ENCODE measurements at regions not wholly inside any gene's neighbourhood (a gene's known extent, or its start where the extent isn't known, plus 50 kb on each side); places are given as distances from the start of the nearest gene placed in this dataset.
"Not testable (repeated sequence)": the region's sequence is repeated elsewhere in the genome, so short reads cannot be mapped to it uniquely, and the experiment has no call there.

GRCh38 chr17:63042256-63042812 lies 76.3 kb downstream of the TANC2 start:
- H3K4me3 Mint-ChIP-seq (ENCODE audit: low read depth), result no peak overlapping the region
- no peak overlapping the region for H3K27ac Mint-ChIP-seq
- peaks cover 12% of the 10 kb centered on the region for H3K4me1 Mint-ChIP-seq (ENCODE audit: low read depth)
- no peaks in the 10 kb centered on the region for H3K36me3 Mint-ChIP-seq (ENCODE audit: insufficient read depth)
- H3K27me3 Mint-ChIP-seq, result no peaks in the 10 kb centered on the region
- no peaks in the 10 kb centered on the region for H3K9me3 Mint-ChIP-seq (ENCODE audit: low read depth)
- no peak for DNase-seq (ENCODE audit: low spot score, unreplicated experiment)
- no peak for TF ChIP-seq CTCF (IDR thresholded peaks at IDR 0.05; ENCODE audit: unreplicated experiment)

- H3K27ac Mint-ChIP-seq; DNase-seq (ENCODE audit: low spot score, unreplicated experiment); H3K4me1 Mint-ChIP-seq (ENCODE audit: low read depth); H3K36me3 Mint-ChIP-seq (ENCODE audit: insufficient read depth); H3K4me3 Mint-ChIP-seq (ENCODE audit: low read depth); H3K27me3 Mint-ChIP-seq: not testable (repeated sequence)
- peaks cover 14% of the 10 kb centered on the region for H3K9me3 Mint-ChIP-seq (ENCODE audit: low read depth)
Observed at GRCh38 chr17:63057560-63057959, 91.5 kb downstream of the TANC2 start.

DNA sequence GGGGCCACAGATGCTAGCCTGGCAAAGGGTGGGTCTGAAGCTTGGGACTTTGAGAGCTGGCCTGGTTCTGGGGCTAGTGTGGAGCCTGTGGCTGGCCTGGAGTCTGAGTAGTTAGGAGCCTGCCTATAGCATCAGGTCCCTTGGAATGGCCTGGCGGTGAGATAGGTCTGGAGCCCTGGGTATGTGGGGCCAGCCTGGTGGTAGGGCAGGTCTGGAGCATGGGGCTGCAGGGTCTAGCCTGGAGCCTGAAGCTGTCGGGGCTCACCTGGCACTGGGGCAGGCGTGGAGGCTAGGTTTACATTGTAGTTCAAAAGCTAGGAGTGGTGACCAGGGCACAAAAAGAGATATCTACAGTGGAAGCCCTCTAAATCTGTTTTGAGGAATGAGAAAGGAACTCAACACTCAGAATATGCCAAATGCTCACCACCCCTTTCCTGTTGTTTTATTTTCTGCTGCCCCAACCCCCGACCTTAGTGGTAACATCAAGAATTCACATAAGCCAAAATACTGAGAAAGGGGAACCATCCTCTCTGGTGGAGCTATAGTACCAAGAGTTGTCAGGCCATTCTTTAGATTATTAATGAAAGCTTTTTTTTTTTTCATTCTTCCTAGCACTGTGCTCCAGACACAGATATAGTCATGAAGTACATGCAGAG lies 100.3 kb downstream of the TANC2 start:
- Mint-ChIP-seq H3K4me1 (ENCODE audit: low read depth) (no peaks in the 10 kb centered on the region), H3K36me3 (ENCODE audit: insufficient read depth) (no peaks in the 10 kb centered on the region), H3K27ac (no peak overlapping the region), H3K9me3 (ENCODE audit: low read depth) (no peaks in the 10 kb centered on the region), H3K4me3 (ENCODE audit: low read depth) (no peak overlapping the region), H3K27me3 (no peaks in the 10 kb centered on the region)
- no peak for DNase-seq (ENCODE audit: low spot score, unreplicated experiment)
- TF ChIP-seq CTCF (IDR thresholded peaks at IDR 0.05; ENCODE audit: unreplicated experiment), result no peak

DNA sequence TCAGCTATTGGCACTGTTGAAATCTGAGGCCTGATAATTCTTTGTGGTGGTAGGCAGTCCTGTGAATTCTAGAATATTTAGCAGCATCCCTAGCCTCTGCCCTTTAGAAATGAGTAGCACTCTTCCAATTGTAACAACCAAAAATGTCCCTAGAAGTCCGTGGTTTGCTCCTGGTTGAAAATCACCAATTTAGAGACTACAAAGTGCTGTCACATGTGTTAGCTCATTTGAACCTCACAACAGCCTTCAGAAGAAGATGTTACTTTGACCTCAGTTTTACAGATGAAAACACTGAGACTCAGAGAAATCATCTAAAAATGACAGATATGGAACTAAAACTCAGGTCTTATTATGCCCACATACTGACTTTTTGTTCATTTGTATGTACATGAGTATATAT lies 103.2 kb downstream of the TANC2 start:
- DNase-seq (ENCODE audit: low spot score, unreplicated experiment), result no peak
- no peaks in the 10 kb centered on the region for H3K27me3 Mint-ChIP-seq
- H3K27ac Mint-ChIP-seq, result no peak overlapping the region
- TF ChIP-seq CTCF (IDR thresholded peaks at IDR 0.05; ENCODE audit: unreplicated experiment), result no peak
- H3K4me3 Mint-ChIP-seq (ENCODE audit: low read depth), result no peak overlapping the region
- H3K9me3 Mint-ChIP-seq (ENCODE audit: low read depth), result no peaks in the 10 kb centered on the region
- H3K36me3 Mint-ChIP-seq (ENCODE audit: insufficient read depth), result no peaks in the 10 kb centered on the region
- H3K4me1 Mint-ChIP-seq (ENCODE audit: low read depth), result no peaks in the 10 kb centered on the region

DNA sequence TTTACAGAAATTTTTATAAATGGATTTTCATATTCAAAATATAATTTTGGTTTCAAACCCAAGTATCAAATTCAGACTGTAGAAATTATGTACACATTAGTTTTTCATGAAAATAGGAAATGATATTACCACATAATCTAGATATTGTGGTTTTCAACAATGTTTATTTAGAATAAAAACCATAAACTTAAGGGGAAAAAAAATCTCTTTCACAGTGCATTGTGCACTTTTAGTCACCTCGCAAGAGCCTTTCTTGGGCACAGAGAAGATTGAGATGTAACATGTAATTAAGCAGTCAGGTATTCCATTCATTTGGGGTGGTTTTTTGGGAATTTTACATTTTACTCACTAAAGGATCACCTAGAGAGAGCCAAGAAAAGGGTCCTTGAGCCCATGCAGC lies 104.0 kb downstream of the TANC2 start:
- H3K4me1 Mint-ChIP-seq (ENCODE audit: low read depth), result no peaks in the 10 kb centered on the region
- TF ChIP-seq CTCF (IDR thresholded peaks at IDR 0.05; ENCODE audit: unreplicated experiment), result no peak

GRCh38 chr17:63071797-63072196 lies 105.8 kb downstream of the TANC2 start:
- Mint-ChIP-seq H3K4me3 (ENCODE audit: low read depth) (no peak overlapping the region), H3K36me3 (ENCODE audit: insufficient read depth) (no peaks in the 10 kb centered on the region), H3K27me3 (no peaks in the 10 kb centered on the region), H3K27ac (no peak overlapping the region), H3K9me3 (ENCODE audit: low read depth) (no peaks in the 10 kb centered on the region), H3K4me1 (ENCODE audit: low read depth) (no peaks in the 10 kb centered on the region)
- no peak for TF ChIP-seq CTCF (IDR thresholded peaks at IDR 0.05; ENCODE audit: unreplicated experiment)
- DNase-seq (ENCODE audit: low spot score, unreplicated experiment), result no peak

More for the DNA sequence above, 104.0 kb downstream of the TANC2 start:
- no peak for DNase-seq (ENCODE audit: low spot score, unreplicated experiment)
- Mint-ChIP-seq H3K27ac (no peak overlapping the region), H3K36me3 (ENCODE audit: insufficient read depth) (no peaks in the 10 kb centered on the region), H3K27me3 (no peaks in the 10 kb centered on the region), H3K4me3 (ENCODE audit: low read depth) (no peak overlapping the region), H3K9me3 (ENCODE audit: low read depth) (no peaks in the 10 kb centered on the region)
